PC-9 (cell line): ENCODE measurements at regions not wholly inside any gene's neighbourhood (a gene's known extent, or its start where the extent isn't known, plus 50 kb on each side); places are given as distances from the start of the nearest gene placed in this dataset.

Experiments used
- BruUV-seq: library from RNA; stranded (reverse); fragments of 400-500 nt; replicated peaks from 2 replicates; lab custom pipeline; 2021; lab: Mats Ljungman, UMichigan
- CTCF ChIA-PET: fragments of 300-600 bp; sonication (Branson Sonifier 250); formaldehyde crosslinking; loops from one replicate; lab custom pipeline; 2022; ENCODE audit warnings: antibody characterized with exemption; lab: Charles Lee
- POLR2A ChIA-PET: fragments of 300-600 bp; sonication (Branson Sonifier 250); formaldehyde crosslinking; loops from one replicate; lab custom pipeline; 2022; ENCODE audit warnings: antibody characterized with exemption; ENCODE audit not compliant: unreplicated experiment; lab: Charles Lee
- DNase-seq, 2 experiments: peaks; one replicate each; pipeline versions ENCODE4 v3.0.0 to v3.0.0-alpha.2; 2015 to 2022; ENCODE audit warnings: mixed read lengths in 1 of 2
- H2AFZ ChIP-seq: fragments of 200-600 bp; sonication (generic); 2 replicates; pipeline ENCODE4 v1.8.1; 2017; ENCODE audit warnings: antibody characterized with exemption
- H3F3A ChIP-seq: fragments of 200-600 bp; sonication (generic); 2 replicates; pipeline ENCODE4 v1.8.1; 2017; ENCODE audit warnings: antibody characterized with exemption, mild to moderate bottlenecking, low read depth; ENCODE audit not compliant: insufficient read depth
- H3K27ac ChIP-seq: fragments of 200-600 bp; sonication (generic); 2 replicates; pipeline ENCODE4 v1.6.1; 2016; ENCODE audit warnings: mixed run types
- H3K27me3 ChIP-seq: fragments of 200-600 bp; sonication (generic); 2 replicates; pipeline ENCODE4 v1.6.1; 2016; ENCODE audit warnings: low read depth, mixed run types; ENCODE audit not compliant: insufficient read depth
- H3K36me3 ChIP-seq: fragments of 200-600 bp; sonication (generic); 2 replicates; pipeline ENCODE4 v1.6.1; 2016; ENCODE audit warnings: low read depth, mixed run types
- H3K4me1 ChIP-seq: fragments of 200-600 bp; sonication (generic); replicated peaks from 2 replicates; pipeline ENCODE4 v1.6.1; 2016; ENCODE audit warnings: mixed run types; ENCODE audit not compliant: insufficient read depth
- H3K4me2 ChIP-seq: fragments of 200-600 bp; sonication (generic); 2 replicates; pipeline ENCODE4 v1.6.1; 2017; ENCODE audit warnings: mixed run types
- H3K4me3 ChIP-seq: fragments of 200-600 bp; sonication (generic); 2 replicates; pipeline ENCODE4 v1.6.1; 2016; ENCODE audit warnings: mixed run types
- H3K79me2 ChIP-seq: fragments of 200-600 bp; sonication (generic); 2 replicates; pipeline ENCODE4 v1.6.1; 2017; ENCODE audit warnings: low read depth, mixed run types
- H3K9me2 ChIP-seq: fragments of 200-600 bp; sonication (generic); 2 replicates; pipeline ENCODE4 v1.8.1; 2017; ENCODE audit warnings: mild to moderate bottlenecking; ENCODE audit not compliant: insufficient read depth
- H3K9me3 ChIP-seq: fragments of 200-600 bp; sonication (generic); 2 replicates; pipeline ENCODE4 v1.8.1; 2016; ENCODE audit warnings: low read depth; ENCODE audit not compliant: insufficient read depth
- H4K20me1 ChIP-seq: fragments of 200-600 bp; sonication (generic); 2 replicates; pipeline ENCODE4 v1.8.1; 2017; ENCODE audit not compliant: insufficient read depth
- EZH2 ChIP-seq: fragments of 200-600 bp; sonication (generic); IDR thresholded peaks from 2 replicates; pipeline ENCODE4 v1.8.0; 2017; ENCODE audit warnings: antibody characterized with exemption, low read depth
- intact Hi-C: fragments of 100-400 bp; cut with micrococcal nuclease; formaldehyde crosslinking; loops from one replicate; pipeline ENCODE4 v1.10.0; 2022; ENCODE audit not compliant: unreplicated experiment
- TF ChIP-seq, protein P1 (sequence below): fragments of 200-600 bp; sonication (generic); conservative IDR thresholded peaks from 2 replicates; pipeline ENCODE4 v1.6.1; 2017; ENCODE audit warnings: mixed run types, antibody characterized with exemption, mild to moderate bottlenecking, moderate library complexity

DNA sequence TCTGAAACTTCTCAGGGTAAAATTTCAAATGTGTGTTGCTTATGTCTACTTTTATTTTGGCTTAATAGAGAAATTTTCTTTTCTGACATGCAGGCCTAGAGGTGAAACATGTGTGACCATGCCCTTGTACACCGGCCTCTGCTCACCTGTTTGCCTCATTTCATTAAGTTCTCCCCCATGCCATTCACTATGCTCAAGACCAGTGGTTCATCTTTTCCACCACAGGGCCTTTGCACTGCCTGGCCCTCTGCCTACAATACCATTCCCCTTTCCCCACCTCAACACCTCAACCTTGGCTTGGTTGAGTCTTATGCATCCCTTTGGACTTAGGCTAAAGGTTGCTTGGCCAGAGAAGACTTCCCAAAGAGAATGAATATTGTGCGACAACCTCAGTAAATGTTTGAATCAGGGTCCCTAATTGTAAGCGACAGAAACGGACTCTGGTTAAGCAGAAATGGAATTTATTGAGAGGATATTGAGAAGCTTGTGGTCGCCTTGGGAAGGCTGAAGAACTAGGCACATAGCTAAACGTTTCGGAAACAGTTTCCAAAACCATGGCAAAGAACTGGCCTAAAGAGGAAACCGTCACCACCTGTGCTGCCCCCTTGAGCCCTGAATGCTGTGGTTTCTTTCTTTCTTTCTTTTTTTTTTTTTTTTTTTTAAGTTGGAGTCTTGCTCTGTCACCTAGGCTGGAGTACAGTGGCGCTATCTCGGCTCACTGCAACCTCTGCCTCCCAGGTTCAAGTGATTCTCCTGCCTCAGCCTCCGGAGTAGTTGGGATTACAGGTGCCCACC lies 152.2 kb downstream of the SOX4 start:
- no peaks in the 10 kb centered on the region for H3K79me2 ChIP-seq
- H4K20me1 ChIP-seq: no peaks in the 10 kb centered on the region
- peaks cover 40% of the 10 kb centered on the region for H3K4me1 ChIP-seq
- no TSS peak for BruUV-seq
- H3K4me3 ChIP-seq: no peak overlapping the region
- H3K36me3 ChIP-seq: no peaks in the 10 kb centered on the region
- H3K9me2 ChIP-seq: no peaks in the 10 kb centered on the region
- H3K27me3 ChIP-seq: no peaks in the 10 kb centered on the region
- DNase-seq: no peak
- H3K9me3 ChIP-seq: no peaks in the 10 kb centered on the region
- H3K27ac ChIP-seq: no peak overlapping the region
- ChIA-PET POLR2A (interaction anchor here (0.6 to 0.7 kb wide), 2 partner anchors 132 to 623 kb away, joined by 4 to 15 read pairs; no protein-coding TSS in a partner anchor), CTCF (interaction anchor here (0.7 kb wide), 1 partner anchor 1551 kb away, joined by 3 read pairs; no protein-coding TSS in a partner anchor)
- TF ChIP-seq, protein P1, sequence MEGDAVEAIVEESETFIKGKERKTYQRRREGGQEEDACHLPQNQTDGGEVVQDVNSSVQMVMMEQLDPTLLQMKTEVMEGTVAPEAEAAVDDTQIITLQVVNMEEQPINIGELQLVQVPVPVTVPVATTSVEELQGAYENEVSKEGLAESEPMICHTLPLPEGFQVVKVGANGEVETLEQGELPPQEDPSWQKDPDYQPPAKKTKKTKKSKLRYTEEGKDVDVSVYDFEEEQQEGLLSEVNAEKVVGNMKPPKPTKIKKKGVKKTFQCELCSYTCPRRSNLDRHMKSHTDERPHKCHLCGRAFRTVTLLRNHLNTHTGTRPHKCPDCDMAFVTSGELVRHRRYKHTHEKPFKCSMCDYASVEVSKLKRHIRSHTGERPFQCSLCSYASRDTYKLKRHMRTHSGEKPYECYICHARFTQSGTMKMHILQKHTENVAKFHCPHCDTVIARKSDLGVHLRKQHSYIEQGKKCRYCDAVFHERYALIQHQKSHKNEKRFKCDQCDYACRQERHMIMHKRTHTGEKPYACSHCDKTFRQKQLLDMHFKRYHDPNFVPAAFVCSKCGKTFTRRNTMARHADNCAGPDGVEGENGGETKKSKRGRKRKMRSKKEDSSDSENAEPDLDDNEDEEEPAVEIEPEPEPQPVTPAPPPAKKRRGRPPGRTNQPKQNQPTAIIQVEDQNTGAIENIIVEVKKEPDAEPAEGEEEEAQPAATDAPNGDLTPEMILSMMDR: no peak
- TF ChIP-seq EZH2: no peak
- intact Hi-C loops: no loop called here
- H2AFZ ChIP-seq: no peak overlapping the region
- H3K4me2 ChIP-seq: no peak overlapping the region
- H3F3A ChIP-seq: peaks cover 8% of the 10 kb centered on the region; the same call in 1 of the 2 replicates

DNA sequence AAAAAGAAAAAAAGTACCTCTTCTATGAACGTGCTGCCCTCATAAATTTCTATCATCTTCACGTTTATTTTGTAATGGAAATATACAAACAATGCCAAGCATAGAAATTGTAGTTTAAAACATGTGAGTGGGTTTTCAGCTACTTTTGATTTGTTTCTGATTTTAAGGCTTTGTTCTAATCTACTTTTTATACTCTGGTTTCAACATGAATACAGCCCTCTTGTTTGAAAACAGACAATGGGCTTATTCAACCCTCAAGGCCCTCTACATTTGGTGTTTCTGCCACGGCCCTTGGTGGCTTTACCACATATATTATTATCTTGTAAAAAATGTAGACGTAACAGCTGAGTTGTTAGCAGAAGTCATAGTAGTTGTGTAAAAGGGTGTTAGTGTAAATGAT lies 153.9 kb downstream of the SOX4 start:
- peaks cover 40% of the 10 kb centered on the region for H3K4me1 ChIP-seq
- no peak for DNase-seq
- ChIA-PET CTCF (no interaction called here), POLR2A (interaction anchor here (0.5 kb wide), 1 partner anchor 293 kb away, joined by 6 read pairs; no protein-coding TSS in a partner anchor)
- no peak for TF ChIP-seq EZH2
- TF ChIP-seq, protein P1: no peak
- no TSS peak for BruUV-seq
- no peaks in the 10 kb centered on the region for H3K36me3 ChIP-seq
- H4K20me1 ChIP-seq: no peaks in the 10 kb centered on the region
- no peak overlapping the region for H3K4me3 ChIP-seq
- H3K4me2 ChIP-seq: no peak overlapping the region
- H2AFZ ChIP-seq: no peak overlapping the region
- H3K9me2 ChIP-seq: no peaks in the 10 kb centered on the region
- peaks cover 19% of the 10 kb centered on the region; the same call in 1 of the 2 replicates for H3F3A ChIP-seq
- H3K9me3 ChIP-seq: no peaks in the 10 kb centered on the region
- H3K27me3 ChIP-seq: no peaks in the 10 kb centered on the region
- no peak overlapping the region for H3K27ac ChIP-seq
- H3K79me2 ChIP-seq: no peaks in the 10 kb centered on the region
- intact Hi-C loops: no loop called here

DNA sequence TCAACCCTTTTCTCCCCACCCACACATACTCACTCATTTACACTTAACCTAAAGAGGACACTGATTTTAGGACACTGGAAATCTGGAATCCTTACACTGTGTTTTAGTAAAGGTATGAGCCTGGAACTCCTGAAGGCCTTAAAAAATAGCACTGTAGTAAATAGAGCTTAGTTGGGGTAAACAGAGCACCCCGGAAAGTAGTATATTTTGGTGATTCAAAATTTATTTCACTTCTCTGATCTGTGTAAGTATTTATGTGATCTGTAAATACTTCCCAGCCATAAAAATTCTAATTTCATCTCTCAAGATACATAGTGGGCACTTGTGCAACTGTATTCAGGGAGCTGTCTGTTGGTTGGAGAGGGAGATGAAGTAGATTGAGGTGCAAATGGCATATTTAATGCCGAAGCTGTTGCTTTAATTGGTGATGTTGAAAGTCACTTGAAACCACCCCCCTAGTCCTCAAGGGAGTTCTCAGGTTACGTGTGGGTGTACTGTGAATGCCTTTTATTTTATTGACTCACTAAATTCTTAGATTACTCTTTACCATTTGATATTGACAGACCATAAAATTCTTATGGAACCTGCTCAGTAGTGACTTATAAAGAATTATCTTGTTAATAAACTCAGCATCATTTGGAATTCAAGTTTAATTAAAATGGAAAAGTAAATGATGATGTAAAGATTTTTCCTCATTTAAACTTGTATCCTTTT lies 154.9 kb downstream of the SOX4 start:
- BruUV-seq: no TSS peak
- ChIA-PET CTCF (no interaction called here), POLR2A (interaction anchor here (0.6 kb wide), 1 partner anchor 150 kb away, joined by 4 read pairs; no protein-coding TSS in a partner anchor)
- peaks cover 44% of the 10 kb centered on the region for H3K4me1 ChIP-seq
- H3K9me3 ChIP-seq: no peaks in the 10 kb centered on the region
- H3K36me3 ChIP-seq: no peaks in the 10 kb centered on the region
- no peak overlapping the region for H3K27ac ChIP-seq
- intact Hi-C loops: no loop called here
- H3K79me2 ChIP-seq: no peaks in the 10 kb centered on the region
- H3F3A ChIP-seq: peaks cover 21% of the 10 kb centered on the region; the same call in 1 of the 2 replicates
- no peaks in the 10 kb centered on the region for H4K20me1 ChIP-seq
- H3K4me2 ChIP-seq: peak overlapping the region; percentile 42; the same call in 1 of the 2 replicates
- H3K4me3 ChIP-seq: no peak overlapping the region
- DNase-seq: peak in 1 of 2 experiments; percentile 63
- no peaks in the 10 kb centered on the region for H3K27me3 ChIP-seq
- H3K9me2 ChIP-seq: no peaks in the 10 kb centered on the region
- TF ChIP-seq, protein P1: no peak
- TF ChIP-seq EZH2: no peak
- no peak overlapping the region for H2AFZ ChIP-seq
